RPMI7951 (cell line): ENCODE measurements at regions not wholly inside any gene's neighbourhood (a gene's known extent, or its start where the extent isn't known, plus 50 kb on each side); places are given as distances from the start of the nearest gene placed in this dataset.

Experiments
- DNase-seq: peaks from one replicate; pipeline ENCODE4 v3.0.0-alpha.2; 2012; ENCODE audit warnings: low read depth

GRCh38 chr7:142409471-142409870 is 151.6 kb upstream of the PRSS58 start:
- DNase-seq, result peak; percentile 58

DNA sequence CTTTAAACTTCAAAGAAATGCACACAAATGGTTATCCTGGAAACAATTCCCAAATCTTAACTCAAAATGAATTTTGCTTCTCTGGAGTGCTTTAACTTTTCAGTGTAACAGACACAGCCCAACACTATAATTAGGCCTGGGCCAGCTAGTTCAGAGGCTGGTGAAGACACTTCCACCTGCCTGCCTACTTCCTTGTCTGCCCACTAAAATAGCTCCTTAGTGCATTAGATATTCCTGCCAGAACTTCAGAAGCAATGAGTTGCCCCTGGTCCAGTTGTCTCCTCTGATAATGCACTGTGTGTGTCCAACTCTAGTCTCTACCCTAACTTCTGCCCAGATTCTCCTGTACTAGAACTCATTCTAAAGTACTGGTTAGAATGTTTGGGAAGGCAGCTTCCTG is 150.9 kb upstream of the PRSS58 start:
- no peak for DNase-seq

GRCh38 chr7:142407939-142408570 is 150.2 kb upstream of the PRSS58 start:
- peak; percentile 56 for DNase-seq

- DNase-seq, result peak; percentile 61
These were observed 147.4 kb upstream of the PRSS58 start for GRCh38 chr7:142405122-142405765.

- no peak for DNase-seq
These were observed 144.1 kb upstream of the PRSS58 start for GRCh38 chr7:142401951-142402350.

GRCh38 chr7:142400042-142400533 is 142.2 kb upstream of the PRSS58 start:
- DNase-seq, result no peak

DNA sequence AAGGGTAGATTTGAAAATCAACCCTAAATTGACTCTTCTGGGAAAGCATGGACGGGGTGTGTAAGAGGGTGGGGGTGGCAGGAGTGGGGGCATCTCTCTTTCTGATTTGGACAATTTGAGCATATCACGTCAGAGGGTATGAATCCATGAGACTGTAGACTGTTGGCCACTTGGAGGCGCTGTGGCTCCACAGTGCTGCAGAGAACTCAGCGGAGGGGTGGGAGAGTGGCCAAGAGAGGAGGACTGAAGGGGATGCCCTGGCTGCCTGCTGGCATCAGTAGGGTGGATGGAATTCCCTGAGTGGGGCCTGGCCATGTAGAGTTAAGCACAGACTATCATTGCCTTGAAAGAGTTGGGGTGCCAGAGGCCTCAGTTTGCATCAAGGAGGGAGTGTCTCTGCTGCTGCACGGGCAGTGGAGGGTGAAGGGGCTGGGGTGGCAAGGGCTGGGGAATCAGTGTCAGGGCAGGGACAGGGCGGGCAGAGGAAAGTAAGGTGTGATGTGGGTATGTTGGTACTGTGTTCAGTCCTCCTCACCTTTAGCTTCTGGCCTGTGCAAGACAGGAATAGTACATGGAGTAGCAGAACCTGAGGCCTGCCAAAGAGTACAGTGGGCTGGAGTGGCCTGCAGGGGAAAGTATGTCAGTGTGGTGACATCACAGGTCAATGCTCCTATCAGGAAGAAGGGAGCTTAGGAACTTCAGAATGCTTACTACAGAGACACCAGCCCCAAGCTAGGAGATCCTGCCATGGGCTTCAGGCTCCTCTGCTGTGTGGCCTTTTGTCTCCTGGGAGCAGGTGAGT is 133.5 kb upstream of the PRSS58 start:
- DNase-seq, result peak; percentile 51

DNA sequence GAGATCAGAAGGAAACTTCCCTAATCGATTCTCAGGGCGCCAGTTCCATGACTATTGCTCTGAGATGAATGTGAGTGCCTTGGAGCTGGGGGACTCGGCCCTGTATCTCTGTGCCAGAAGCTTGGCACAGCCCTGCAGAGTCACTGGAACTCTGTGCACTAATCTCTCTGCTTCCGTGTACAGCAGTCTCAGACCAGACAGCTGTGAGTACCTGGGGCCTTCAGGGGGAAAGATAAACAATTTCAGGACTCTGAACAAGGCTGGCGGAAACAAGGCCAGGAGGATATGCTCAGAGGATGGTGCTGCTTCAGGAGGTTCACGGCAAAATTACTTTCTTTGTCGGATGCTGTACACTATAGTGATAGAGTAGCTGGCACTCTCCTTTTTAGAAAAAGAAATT is 131.7 kb upstream of the PRSS58 start:
- peak; percentile 41 for DNase-seq

- DNase-seq, result peak; percentile 81
These were observed 127.9 kb upstream of the PRSS58 start for GRCh38 chr7:142385491-142386340.

DNA sequence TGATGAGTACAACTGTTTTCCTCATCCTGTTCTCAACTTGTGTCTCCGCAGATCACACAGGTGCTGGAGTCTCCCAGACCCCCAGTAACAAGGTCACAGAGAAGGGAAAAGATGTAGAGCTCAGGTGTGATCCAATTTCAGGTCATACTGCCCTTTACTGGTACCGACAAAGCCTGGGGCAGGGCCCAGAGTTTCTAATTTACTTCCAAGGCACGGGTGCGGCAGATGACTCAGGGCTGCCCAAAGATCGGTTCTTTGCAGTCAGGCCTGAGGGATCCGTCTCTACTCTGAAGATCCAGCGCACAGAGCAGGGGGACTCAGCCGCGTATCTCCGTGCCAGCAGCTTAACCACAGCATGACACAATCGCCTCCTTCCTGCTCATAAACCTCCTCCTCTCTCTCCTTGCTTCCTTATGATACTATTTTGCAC is 126.7 kb upstream of the PRSS58 start:
- DNase-seq, result peak; percentile 95

DNA sequence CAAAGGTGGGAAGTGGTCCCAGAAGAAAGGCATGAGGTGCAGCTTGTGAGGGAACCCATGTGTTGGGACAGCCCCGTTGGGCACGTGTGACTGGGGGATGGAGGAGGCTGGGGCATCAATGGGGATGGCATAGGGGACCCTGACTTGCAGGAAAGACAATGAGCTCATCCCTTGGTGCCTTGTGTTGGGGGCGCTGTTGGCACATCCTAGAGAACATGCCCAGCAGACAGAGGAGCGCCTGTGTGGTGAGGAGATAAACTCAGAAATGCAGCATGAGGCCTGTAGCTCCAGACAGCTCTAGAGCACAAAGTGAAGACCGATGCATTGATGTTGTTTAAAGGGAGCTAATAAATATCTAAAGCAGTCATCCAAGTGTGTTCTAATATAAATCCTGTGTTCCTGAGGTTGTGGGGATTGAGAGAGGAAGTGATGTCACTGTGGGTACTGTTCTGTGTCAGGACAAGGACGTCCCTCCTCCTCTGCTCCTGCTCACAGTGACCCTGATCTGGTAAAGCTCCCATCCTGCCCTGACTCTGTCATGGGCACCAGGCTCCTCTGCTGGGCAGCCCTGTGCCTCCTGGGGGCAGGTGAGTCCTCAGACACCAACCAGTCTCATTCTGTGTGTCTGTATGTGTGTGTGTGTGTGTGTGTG is 126.1 kb upstream of the PRSS58 start:
- peak; percentile 57 for DNase-seq

GRCh38 chr7:142381727-142382390 is 124.0 kb upstream of the PRSS58 start:
- no peak for DNase-seq

GRCh38 chr7:142380069-142380468 is 122.2 kb upstream of the PRSS58 start:
- DNase-seq, result no peak

GRCh38 chr7:142379201-142379885 is 121.5 kb upstream of the PRSS58 start:
- no peak for DNase-seq

DNA sequence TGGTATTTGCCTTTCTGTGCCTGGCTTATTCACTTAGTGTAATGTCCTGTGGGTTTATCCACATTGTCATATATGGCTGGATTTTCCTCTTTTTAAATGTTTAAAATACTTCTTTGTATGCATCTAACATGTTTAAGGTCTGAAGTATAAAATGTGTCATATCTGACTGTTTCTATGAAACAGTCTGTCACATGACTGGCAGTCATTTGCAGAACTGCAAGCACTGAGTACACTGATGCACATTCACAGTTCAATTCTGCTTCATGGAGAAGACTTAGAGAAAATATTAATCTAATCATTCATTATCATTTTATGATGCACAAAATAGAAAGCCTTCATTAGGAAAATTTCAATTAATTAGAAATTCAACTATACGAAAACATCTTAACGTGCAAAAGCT is 119.7 kb upstream of the PRSS58 start:
- DNase-seq, result no peak

- no peak for DNase-seq
These were observed 118.6 kb upstream of the PRSS58 start for GRCh38 chr7:142376356-142376997.

- peak; percentile 73 for DNase-seq
These were observed 118.0 kb upstream of the PRSS58 start for GRCh38 chr7:142375710-142376313.

DNA sequence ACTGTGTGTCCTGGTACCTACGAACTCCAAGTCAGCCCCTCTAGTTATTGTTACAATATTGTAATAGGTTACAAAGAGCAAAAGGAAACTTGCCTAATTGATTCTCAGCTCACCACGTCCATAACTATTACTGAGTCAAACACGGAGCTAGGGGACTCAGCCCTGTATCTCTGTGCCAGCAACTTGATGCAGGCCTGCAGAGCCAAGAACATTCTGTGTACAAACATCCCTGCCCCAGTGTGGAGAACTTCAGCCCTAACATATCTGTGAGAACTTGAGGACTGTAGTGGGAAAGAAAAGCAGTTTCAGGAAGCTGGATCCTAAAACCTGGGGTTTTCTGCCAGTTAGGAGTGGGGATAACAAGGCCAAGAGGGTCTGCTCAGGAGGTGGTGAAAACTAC is 114.9 kb upstream of the PRSS58 start:
- DNase-seq, result no peak
